Esophagus squamous epithelium (tissue), 4 donors: ENCODE measurements at regions not wholly inside any gene's neighbourhood (a gene's known extent, or its start where the extent isn't known, plus 50 kb on each side); places are given as distances from the start of the nearest gene placed in this dataset.

Source experiments
- POLR2A ChIP-seq, 4 donors: fragments of 450-650 bp; IDR thresholded peaks; one replicate each; pipeline ENCODE4 v1.6.1; 2017; ENCODE audit warnings: antibody characterized with exemption in 4 of 4, mild to moderate bottlenecking in 4 of 4, moderate library complexity in 3 of 4
- TF ChIP-seq, protein P1 (sequence below), 6 experiments: fragments of 450-650 bp in 4 of 6; fragments of 200-600 bp in 2 of 6; sonication (generic) in 2 of 6; IDR thresholded peaks; one replicate each; pipeline ENCODE4 v1.5.1; 2016 to 2019; ENCODE audit warnings: antibody characterized with exemption in 6 of 6, mild to moderate bottlenecking in 4 of 6, moderate library complexity in 4 of 6

- TF ChIP-seq, protein P1, sequence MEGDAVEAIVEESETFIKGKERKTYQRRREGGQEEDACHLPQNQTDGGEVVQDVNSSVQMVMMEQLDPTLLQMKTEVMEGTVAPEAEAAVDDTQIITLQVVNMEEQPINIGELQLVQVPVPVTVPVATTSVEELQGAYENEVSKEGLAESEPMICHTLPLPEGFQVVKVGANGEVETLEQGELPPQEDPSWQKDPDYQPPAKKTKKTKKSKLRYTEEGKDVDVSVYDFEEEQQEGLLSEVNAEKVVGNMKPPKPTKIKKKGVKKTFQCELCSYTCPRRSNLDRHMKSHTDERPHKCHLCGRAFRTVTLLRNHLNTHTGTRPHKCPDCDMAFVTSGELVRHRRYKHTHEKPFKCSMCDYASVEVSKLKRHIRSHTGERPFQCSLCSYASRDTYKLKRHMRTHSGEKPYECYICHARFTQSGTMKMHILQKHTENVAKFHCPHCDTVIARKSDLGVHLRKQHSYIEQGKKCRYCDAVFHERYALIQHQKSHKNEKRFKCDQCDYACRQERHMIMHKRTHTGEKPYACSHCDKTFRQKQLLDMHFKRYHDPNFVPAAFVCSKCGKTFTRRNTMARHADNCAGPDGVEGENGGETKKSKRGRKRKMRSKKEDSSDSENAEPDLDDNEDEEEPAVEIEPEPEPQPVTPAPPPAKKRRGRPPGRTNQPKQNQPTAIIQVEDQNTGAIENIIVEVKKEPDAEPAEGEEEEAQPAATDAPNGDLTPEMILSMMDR (IDR thresholded peaks at IDR 0.05): no peak
- no peak for TF ChIP-seq POLR2A (IDR thresholded peaks at IDR 0.05)
Observed at GRCh38 chr5:62778316-62779009, 199.8 kb downstream of the LRRC70 start.
